Right cardiac atrium (tissue), 5 donors: ENCODE measurements at regions not wholly inside any gene's neighbourhood (a gene's known extent, or its start where the extent isn't known, plus 50 kb on each side); places are given as distances from the start of the nearest gene placed in this dataset.

Experiments used
- ATAC-seq, 2 donors: fragments of 200-7000 bp; cut with Tn5 transposase; one replicate each; pipeline versions ENCODE4 v1.8.0 to v1.9.1; 2020; ENCODE audit warnings: moderate library complexity in 2 of 2, mild to moderate bottlenecking in 1 of 2
- DNase-seq, 3 donors: peaks; one replicate each; pipeline ENCODE4 v3.0.0-alpha.2; 2020
- H3K27ac ChIP-seq: one replicate; pipeline ENCODE4 v1.5.1; 2013; ENCODE audit warnings: mild to moderate bottlenecking, low read length, control low read depth, moderate library complexity
- H3K27me3 ChIP-seq: one replicate; pipeline ENCODE4 v1.6.1; 2013; ENCODE audit not compliant: control insufficient read depth, insufficient read depth
- H3K4me1 ChIP-seq: one replicate; pipeline ENCODE4 v1.6.1; 2013; ENCODE audit warnings: low read length; ENCODE audit not compliant: control insufficient read depth, insufficient read depth
- H3K4me3 ChIP-seq: one replicate; pipeline ENCODE4 v1.5.1; 2013; ENCODE audit warnings: low read length, control low read depth
- H3K9me3 ChIP-seq: one replicate; pipeline ENCODE4 v1.6.1; 2013; ENCODE audit warnings: low read length; ENCODE audit not compliant: control insufficient read depth
- WGBS: extraction: QIAGEN DNeasy Blood & Tissue Kit; methylation state at CpG from one replicate; pipeline ENCODE4 v1.1.7; 2013; 5-methylcytosine and 5-hydroxymethylcytosine counted together
- intact Hi-C, 4 donors: fragments of 100-400 bp; cut with DNase I; formaldehyde crosslinking; loops; one replicate each; pipeline versions ENCODE4 v1.11.0 to v1.14.0; 2022 to 2023
- donor health status: healthy with polysubstance abuse.
- donor health status: DM: no; HTN: yes; CAD: no.
- donor health status: DM: no; HTN: no; CAD: no.
- donor health status: DM: no; HTN: yes; CAD: no; lungs with severe emphysema.
- donor health status: DM: yes; HTN: yes; CAD: no.

- Histone ChIP-seq H3K4me3 (no peak overlapping the region), H3K27ac (no peak overlapping the region), H3K27me3 (no peaks in the 10 kb centered on the region), H3K9me3 (peaks cover 4% of the 10 kb centered on the region), H3K4me1 (no peaks in the 10 kb centered on the region)
- DNase-seq (no peak), ATAC-seq (no peak)
- 80% methylated on average over 3 of the region's 3 CpGs for WGBS
- intact Hi-C loops: loop anchor here in 1 of 4 donors (10.0 kb wide), 1 partner anchor 243 kb away; no protein-coding TSS in a partner anchor
Measured at GRCh38 chr1:17907999-17908398, 152.9 kb downstream of the ACTL8 start.

DNA sequence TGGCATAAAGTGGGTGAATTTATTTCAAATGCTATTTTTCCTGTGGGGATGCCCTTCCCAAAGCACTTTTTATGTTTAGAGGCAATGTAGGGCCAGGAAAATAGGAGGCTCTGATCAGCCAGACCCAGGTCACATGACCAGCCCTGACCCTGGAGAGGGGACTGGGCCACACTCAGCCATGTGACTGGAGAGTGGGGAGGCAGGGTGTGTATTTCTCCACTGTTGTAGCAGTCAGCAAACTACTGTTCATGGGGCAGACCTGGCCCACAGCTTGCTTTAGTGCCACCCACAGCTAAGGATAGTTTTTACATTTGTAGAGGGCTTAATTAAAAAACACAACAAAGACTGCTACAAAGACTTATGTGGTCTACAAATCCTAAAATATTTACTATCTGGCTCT, 153.8 kb downstream of the ACTL8 start:
- no peaks in the 10 kb centered on the region for H3K4me1 ChIP-seq
- H3K27me3 ChIP-seq: no peaks in the 10 kb centered on the region
- no peak overlapping the region for H3K27ac ChIP-seq
- ATAC-seq (peak in 1 of 2 donors; percentile 28), DNase-seq (no peak)
- H3K9me3 ChIP-seq: peaks cover 4% of the 10 kb centered on the region
- no peak overlapping the region for H3K4me3 ChIP-seq
- intact Hi-C loops: loop anchor here in 1 of 4 donors (10.0 kb wide), 1 partner anchor 244 kb away; no protein-coding TSS in a partner anchor

- WGBS: 20% methylated on average over 4 of the region's 4 CpGs
- no peak overlapping the region for H3K27ac ChIP-seq
Measured at GRCh38 chr1:17909634-17910033, 154.5 kb downstream of the ACTL8 start.

DNA sequence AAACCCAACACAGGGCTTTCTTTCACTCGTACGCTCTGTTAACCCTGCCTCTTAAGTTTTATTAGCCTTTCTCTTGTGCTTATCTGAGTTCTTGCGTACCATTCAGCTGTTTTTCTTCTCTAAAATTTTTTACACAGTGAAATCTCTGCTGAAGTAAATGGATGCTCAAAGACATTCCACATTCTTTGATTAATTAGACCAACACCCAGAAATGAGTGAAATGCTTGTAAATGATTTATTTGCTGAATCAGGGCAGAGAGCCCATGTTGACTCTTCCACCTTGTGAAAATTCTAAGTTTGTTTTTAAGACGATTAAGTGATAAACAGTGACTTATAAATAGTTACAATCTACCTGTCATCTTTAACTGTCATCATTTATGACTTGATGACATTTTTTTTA, 156.7 kb downstream of the ACTL8 start:
- H3K4me1 ChIP-seq: no peaks in the 10 kb centered on the region
- ATAC-seq (no peak), DNase-seq (no peak)
- no peaks in the 10 kb centered on the region for H3K9me3 ChIP-seq
- H3K27ac ChIP-seq: no peak overlapping the region
- H3K27me3 ChIP-seq: no peaks in the 10 kb centered on the region
- 68% methylated on average over 4 of the region's 4 CpGs for WGBS
- no peak overlapping the region for H3K4me3 ChIP-seq
- intact Hi-C loops: loop anchor here in 1 of 4 donors (10.0 kb wide), 2 partner anchors 237 to 873 kb away; no protein-coding TSS in a partner anchor

More at GRCh38 chr1:17909634-17910033, 154.5 kb downstream of the ACTL8 start:
- Histone ChIP-seq H3K4me1 (no peaks in the 10 kb centered on the region), H3K27me3 (no peaks in the 10 kb centered on the region), H3K4me3 (no peak overlapping the region), H3K9me3 (peaks cover 4% of the 10 kb centered on the region)
- peak in 1 of 2 donors; percentile 48 for ATAC-seq
- intact Hi-C loops: loop anchor here in 2 of 4 donors (10.0 kb wide), 3 partner anchors 235 to 875 kb away; no protein-coding TSS in a partner anchor
- DNase-seq: no peak

- intact Hi-C loops: loop anchor here in 1 of 4 donors (10.0 kb wide), 2 partner anchors 238 to 872 kb away; no protein-coding TSS in a partner anchor
- no peaks in the 10 kb centered on the region for H3K4me1 ChIP-seq
- ATAC-seq (no peak), DNase-seq (no peak)
- H3K4me3 ChIP-seq: no peak overlapping the region
- H3K9me3 ChIP-seq: no peaks in the 10 kb centered on the region
- H3K27ac ChIP-seq: no peak overlapping the region
- H3K27me3 ChIP-seq: no peaks in the 10 kb centered on the region
- 74% methylated on average over 7 of the region's 7 CpGs for WGBS
Measured at GRCh38 chr1:17912491-17912890, 157.4 kb downstream of the ACTL8 start.

- WGBS: 70% methylated on average over 14 of the region's 14 CpGs
- intact Hi-C loops: loop anchor here in 1 of 4 donors (10.0 kb wide), 2 partner anchors 239 to 871 kb away; no protein-coding TSS in a partner anchor
Measured at GRCh38 chr1:17913326-17914115, 158.4 kb downstream of the ACTL8 start.

GRCh38 chr1:17914131-17914530, 159.0 kb downstream of the ACTL8 start:
- no peak for ATAC-seq
- 79% methylated on average over 7 of the region's 7 CpGs for WGBS
- Histone ChIP-seq H3K4me3 (no peak overlapping the region), H3K9me3 (no peaks in the 10 kb centered on the region), H3K27ac (no peak overlapping the region), H3K4me1 (no peaks in the 10 kb centered on the region), H3K27me3 (no peaks in the 10 kb centered on the region)
- DNase-seq: no peak
- intact Hi-C loops: loop anchor here in 1 of 4 donors (10.0 kb wide), 2 partner anchors 239 to 871 kb away; no protein-coding TSS in a partner anchor

More at GRCh38 chr1:17913326-17914115, 158.4 kb downstream of the ACTL8 start:
- H3K4me1 ChIP-seq: no peaks in the 10 kb centered on the region
- H3K9me3 ChIP-seq: no peaks in the 10 kb centered on the region
- DNase-seq (no peak), ATAC-seq (no peak)
- H3K27me3 ChIP-seq: no peaks in the 10 kb centered on the region
- H3K27ac ChIP-seq: no peak overlapping the region
- H3K4me3 ChIP-seq: no peak overlapping the region

DNA sequence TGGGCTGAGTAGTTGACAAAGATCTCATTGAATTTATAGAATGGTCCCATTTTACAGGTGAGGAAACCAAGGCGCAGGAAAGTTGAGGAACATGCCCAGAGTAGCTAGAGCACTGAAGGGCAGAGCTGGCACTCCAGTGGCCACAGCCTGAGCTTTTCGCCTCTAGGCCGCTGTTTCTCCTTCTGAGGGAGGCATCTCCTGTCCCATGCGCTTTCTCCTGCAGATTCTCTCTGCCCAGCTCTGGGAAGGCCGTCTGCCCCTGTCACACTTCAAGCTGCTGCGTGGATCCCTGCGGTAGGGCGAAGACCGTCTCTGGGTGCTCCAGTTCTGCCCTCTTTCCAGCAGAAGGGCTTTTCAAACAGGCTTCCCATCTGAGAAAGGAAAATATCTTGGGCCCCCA, 159.9 kb downstream of the ACTL8 start:
- intact Hi-C loops: loop anchor here in 1 of 4 donors (10.0 kb wide), 2 partner anchors 240 to 870 kb away; no protein-coding TSS in a partner anchor
- ATAC-seq: no peak

GRCh38 chr1:17915511-17916197, 160.5 kb downstream of the ACTL8 start:
- ATAC-seq (no peak), DNase-seq (no peak)
- Histone ChIP-seq H3K27me3 (no peaks in the 10 kb centered on the region), H3K27ac (no peak overlapping the region), H3K9me3 (no peaks in the 10 kb centered on the region), H3K4me1 (no peaks in the 10 kb centered on the region), H3K4me3 (no peak overlapping the region)
- WGBS: 14% methylated on average over 7 of the region's 7 CpGs
- intact Hi-C loops: loop anchor here in 1 of 4 donors (10.0 kb wide), 2 partner anchors 241 to 869 kb away; no protein-coding TSS in a partner anchor

More for the DNA sequence above, 159.9 kb downstream of the ACTL8 start:
- no peaks in the 10 kb centered on the region for H3K27me3 ChIP-seq
- H3K4me1 ChIP-seq: no peaks in the 10 kb centered on the region
- DNase-seq: no peak
- 56% methylated on average over 9 of the region's 9 CpGs for WGBS
- no peaks in the 10 kb centered on the region for H3K9me3 ChIP-seq
- H3K4me3 ChIP-seq: no peak overlapping the region
- H3K27ac ChIP-seq: no peak overlapping the region

DNA sequence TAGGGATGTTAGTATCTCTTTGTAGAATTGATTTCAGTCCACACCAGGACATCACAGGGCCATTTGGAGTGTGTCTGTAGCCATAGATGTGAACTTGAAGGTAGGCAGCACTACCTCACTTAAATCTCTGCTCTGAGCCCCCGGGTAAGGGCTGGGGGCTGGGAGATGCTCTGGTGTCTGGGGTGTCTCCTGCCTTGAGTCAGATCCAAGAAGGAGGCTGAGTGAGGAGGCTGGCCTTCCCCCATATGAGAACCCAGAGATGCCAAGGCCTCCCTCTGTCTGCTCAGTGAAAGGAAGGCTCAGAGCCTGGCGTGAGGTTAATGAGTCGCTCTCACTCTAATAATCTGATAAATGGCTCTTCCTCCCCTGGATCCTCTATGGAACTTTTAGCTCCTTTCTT, 161.6 kb downstream of the ACTL8 start:
- H3K27me3 ChIP-seq: no peaks in the 10 kb centered on the region
- WGBS: 79% methylated on average over 3 of the region's 3 CpGs

More for the DNA sequence above, 161.6 kb downstream of the ACTL8 start:
- Histone ChIP-seq H3K4me3 (no peak overlapping the region), H3K27ac (no peak overlapping the region), H3K4me1 (no peaks in the 10 kb centered on the region), H3K9me3 (no peaks in the 10 kb centered on the region)
- ATAC-seq: no peak
- no peak for DNase-seq
- intact Hi-C loops: loop anchor here in 1 of 4 donors (10.0 kb wide), 2 partner anchors 242 to 868 kb away; no protein-coding TSS in a partner anchor
